Mammary epithelial cell (primary cell): ENCODE measurements at regions not wholly inside any gene's neighbourhood (a gene's known extent, or its start where the extent isn't known, plus 50 kb on each side); places are given as distances from the start of the nearest gene placed in this dataset.

Source experiments
- CTCF ChIP-seq, 2 donors: IDR thresholded peaks in 1 of 2; conservative IDR thresholded peaks in 1 of 2; 2 replicates each; pipeline ENCODE4 v1.5.1; 2011 to 2012; ENCODE audit warnings: inconsistent platforms in 2 of 2, low read length in 2 of 2, mild to moderate bottlenecking in 2 of 2, control low read depth in 1 of 2, low read depth in 1 of 2; ENCODE audit not compliant: insufficient read depth in 1 of 2; ENCODE audit errors: extremely low read depth in 1 of 2
- EZH2 ChIP-seq: IDR thresholded peaks from 2 replicates; pipeline ENCODE4 v1.6.1; 2012; ENCODE audit warnings: low read length, inconsistent platforms, borderline replicate concordance

- TF ChIP-seq CTCF (conservative IDR thresholded peaks at IDR 0.05 in 1 of 2, IDR thresholded peaks at IDR 0.05 in 1 of 2; ENCODE audit: extremely low read depth in 1 of 2, insufficient read depth in 1 of 2, low read depth in 1 of 2, low read length in 2 of 2) (no peak), EZH2 (no peak)
These were observed 217.9 kb downstream of the SNRPN start for GRCh38 chr15:25172691-25173090.
